GM10266 (cell line): ENCODE measurements at regions not wholly inside any gene's neighbourhood (a gene's known extent, or its start where the extent isn't known, plus 50 kb on each side); places are given as distances from the start of the nearest gene placed in this dataset.
"Not testable (repeated sequence)": the region's sequence is repeated elsewhere in the genome, so short reads cannot be mapped to it uniquely, and the experiment has no call there.

Experiments
- DNase-seq: peaks from one replicate; pipeline ENCODE4 v3.0.0; 2012; ENCODE audit errors: extremely low spot score
- TF ChIP-seq, protein P1 (sequence below): IDR thresholded peaks from 2 replicates; pipeline ENCODE4 v1.5.1; 2012; ENCODE audit warnings: mild to moderate bottlenecking, low read depth; ENCODE audit not compliant: control insufficient read depth, insufficient read depth; ENCODE audit errors: missing control alignments

DNA sequence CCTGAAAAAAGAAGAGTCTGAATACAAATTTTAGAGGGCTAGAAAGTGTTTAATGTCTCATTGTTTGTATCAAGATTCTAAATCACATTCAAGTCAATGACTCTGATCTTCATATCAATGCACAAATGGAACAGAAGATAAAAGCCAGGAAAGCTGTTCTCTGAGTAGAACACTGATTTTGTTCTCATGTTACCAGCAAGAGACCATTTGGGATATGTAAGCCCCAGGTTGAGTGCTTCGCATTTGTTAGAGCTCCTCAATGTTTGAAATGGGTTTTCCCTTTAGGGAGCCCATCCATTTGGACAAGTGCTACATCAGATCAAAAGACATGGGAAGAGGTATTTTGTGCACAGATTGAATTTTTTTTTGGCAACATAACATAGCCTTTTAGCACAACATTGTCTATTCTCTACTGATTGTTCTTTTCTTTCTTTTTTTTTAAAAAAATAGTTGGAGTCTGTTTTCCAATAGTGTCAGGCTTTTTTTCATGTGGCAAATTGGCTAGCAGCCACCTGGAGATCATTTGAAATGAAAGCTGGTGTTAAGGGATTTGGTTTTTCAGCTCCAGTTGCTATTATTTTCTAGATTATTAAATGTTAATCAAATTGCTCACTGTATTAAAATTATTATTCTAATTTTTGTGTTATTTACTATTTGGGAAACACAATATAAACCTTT, 74.5 kb upstream of the ZPLD1 start:
- no peak for DNase-seq

DNA sequence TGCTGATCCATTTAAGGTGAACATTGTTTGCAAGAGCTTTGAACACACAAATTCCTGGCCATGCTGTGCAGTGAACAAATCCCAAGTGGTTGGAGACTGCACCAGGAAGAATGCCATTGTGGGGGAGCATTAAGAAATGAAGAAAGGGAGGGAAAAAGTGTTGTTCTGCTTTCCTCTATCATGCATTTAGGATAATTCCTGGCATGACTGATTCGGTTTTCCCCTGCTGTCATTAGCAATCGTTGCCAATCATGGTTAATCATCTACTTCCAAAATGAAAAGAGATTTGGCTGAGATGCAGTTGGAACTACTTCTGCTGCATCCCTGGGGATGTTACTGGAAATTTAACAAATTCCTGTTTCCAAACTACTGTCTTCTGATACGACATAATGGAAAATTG, 73.7 kb upstream of the ZPLD1 start:
- no peak for DNase-seq
- TF ChIP-seq, protein P1, sequence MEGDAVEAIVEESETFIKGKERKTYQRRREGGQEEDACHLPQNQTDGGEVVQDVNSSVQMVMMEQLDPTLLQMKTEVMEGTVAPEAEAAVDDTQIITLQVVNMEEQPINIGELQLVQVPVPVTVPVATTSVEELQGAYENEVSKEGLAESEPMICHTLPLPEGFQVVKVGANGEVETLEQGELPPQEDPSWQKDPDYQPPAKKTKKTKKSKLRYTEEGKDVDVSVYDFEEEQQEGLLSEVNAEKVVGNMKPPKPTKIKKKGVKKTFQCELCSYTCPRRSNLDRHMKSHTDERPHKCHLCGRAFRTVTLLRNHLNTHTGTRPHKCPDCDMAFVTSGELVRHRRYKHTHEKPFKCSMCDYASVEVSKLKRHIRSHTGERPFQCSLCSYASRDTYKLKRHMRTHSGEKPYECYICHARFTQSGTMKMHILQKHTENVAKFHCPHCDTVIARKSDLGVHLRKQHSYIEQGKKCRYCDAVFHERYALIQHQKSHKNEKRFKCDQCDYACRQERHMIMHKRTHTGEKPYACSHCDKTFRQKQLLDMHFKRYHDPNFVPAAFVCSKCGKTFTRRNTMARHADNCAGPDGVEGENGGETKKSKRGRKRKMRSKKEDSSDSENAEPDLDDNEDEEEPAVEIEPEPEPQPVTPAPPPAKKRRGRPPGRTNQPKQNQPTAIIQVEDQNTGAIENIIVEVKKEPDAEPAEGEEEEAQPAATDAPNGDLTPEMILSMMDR, result no peak

More for the DNA sequence above, 74.5 kb upstream of the ZPLD1 start:
- TF ChIP-seq, protein P1, result no peak

DNA sequence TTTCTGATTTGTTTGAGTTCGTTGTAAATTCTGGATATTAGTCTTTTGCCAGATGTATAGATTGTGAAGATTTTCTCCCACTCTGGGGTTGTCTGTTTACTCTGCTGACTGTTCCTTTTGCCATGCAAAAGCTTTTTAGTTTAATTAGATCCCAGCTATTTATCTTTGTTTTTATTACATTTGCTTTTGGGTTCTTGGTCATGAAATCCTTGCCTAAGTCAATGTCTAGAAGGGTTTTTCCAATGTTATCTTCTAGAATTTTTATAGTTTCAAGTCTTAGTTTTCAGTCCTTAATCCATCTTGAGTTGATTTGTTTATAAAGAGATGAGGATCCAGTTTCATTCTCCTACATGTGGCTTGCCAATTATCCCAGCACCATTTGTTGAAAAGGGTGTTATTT, 68.7 kb upstream of the ZPLD1 start:
- not testable (repeated sequence) for DNase-seq

DNA sequence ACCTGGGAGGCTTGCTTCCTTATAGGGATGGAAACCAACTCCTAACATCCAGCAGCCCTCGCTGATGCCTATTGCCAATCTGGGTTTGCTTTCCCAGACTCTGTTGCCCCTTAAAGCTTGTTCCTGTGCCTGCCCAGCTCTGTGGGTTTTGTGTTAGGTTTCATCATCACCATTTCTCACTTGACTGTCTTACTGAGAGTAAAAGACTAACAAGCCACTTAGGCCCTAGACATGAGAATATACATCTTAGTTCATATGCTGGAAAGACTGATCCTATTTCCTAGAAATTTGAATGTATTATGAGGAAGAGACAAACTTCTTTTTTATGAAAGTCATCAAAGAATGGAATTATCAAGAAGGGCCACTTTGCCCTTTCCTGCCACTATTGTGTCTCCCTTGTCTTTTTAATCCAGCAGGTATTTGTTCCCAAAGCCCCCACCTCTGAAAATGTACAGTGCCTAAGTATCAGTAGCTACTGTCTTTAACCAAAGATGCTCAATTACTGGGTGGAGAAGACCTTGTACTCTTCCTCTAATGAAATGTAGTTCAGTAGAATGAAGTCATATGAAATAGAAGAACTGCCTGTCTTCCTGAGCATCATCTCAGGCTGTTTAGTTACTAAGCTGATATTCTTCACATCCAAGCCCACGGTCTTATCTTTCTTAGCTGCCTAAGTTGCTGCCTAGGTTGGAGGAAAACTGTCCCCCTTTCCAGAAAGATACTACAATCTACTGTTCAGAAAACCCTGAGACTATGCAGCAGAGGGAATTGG, 59.8 kb upstream of the ZPLD1 start:
- DNase-seq, result no peak
- TF ChIP-seq, protein P1, result no peak

DNA sequence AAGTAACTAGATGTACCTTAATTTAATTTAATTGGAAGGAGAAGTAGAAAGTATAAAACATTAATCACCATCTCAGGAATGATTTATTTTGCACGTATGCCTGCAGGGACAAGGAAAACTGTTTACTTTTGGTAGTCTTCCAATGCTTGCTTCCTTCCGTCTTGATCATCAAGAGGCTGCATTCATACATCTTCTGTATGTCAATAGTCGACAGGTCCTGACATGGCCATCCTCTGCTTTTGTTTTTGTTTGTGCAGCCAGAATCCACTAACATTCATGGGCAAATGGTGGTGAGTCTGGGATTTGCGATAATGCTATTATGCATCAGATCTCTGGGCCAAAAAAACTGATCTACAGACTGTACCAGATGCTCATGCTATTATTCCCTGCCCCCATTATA, 56.6 kb upstream of the ZPLD1 start:
- no peak for DNase-seq
- TF ChIP-seq, protein P1, result no peak

DNA sequence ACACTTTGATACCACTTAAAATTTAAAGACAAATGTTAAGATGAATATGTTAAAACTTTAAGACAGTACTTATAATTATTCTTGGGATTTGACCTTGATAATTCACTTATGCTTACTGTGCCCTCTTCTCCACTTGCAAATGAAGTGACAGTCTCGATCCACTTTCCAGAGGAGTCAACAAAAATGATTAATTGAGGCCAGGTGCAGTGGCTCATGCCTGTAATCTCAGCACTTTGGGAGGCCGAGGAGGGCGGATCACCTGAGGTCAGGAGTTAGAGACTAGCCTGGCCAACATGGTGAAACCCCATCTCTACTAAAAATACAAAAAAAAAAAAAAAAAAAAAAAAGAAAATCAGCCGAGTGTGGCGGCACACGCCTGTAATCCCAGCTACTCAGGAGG, 52.6 kb upstream of the ZPLD1 start:
- not testable (repeated sequence) for DNase-seq
